ENCODE measurements at regions not wholly inside any gene's neighbourhood (a gene's known extent, or its start where the extent isn't known, plus 50 kb on each side); places are given as distances from the start of the nearest gene placed in this dataset.

DNA sequence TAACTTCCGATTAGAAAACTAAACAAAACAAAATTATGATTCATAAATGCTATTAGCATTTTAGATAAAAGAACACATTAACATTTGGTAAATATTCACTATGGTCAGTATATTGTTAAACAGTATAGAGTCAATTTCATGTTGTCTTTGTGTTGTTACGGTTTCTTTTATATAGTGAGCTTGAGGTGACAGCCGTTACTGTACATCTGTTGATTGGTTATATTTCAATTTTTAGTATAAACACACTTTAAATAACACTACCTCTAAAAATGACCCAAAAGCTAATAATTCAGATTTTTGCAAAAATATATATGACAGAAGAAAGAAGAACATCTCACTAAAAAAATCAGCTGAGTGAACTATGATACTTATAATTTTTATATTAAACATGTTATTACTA lies 249.0 kb upstream of the LUZP2 start:
- Histone ChIP-seq H2AFZ (ENCODE audit: control insufficient read depth, low read length) (no peak overlapping the region), H3K9ac (ENCODE audit: control insufficient read depth, extremely low read depth, insufficient read depth, low read length) (no peak overlapping the region), H4K20me1 (ENCODE audit: control insufficient read depth, extremely low read depth, insufficient read depth, low read length) (no peaks in the 10 kb centered on the region), H3K36me3 (ENCODE audit: control insufficient read depth in 2 of 2, extremely low read depth in 1 of 2, insufficient read depth in 2 of 2, low read length in 2 of 2) (no peaks in the 10 kb centered on the region), H3K27ac (ENCODE audit: control insufficient read depth, insufficient read depth, low read length) (no peak overlapping the region), H3K4me2 (ENCODE audit: control insufficient read depth, extremely low read depth, insufficient read depth, low read depth, low read length) (no peak overlapping the region), H3K4me3 (ENCODE audit: control insufficient read depth in 2 of 3, extremely low read depth in 1 of 3, insufficient read depth in 2 of 3, low read depth in 1 of 3, low read length in 3 of 3) (no peak overlapping the region), H3K9me1 (ENCODE audit: control insufficient read depth, extremely low read depth, insufficient read depth, low read length) (no peaks in the 10 kb centered on the region), H3K79me2 (ENCODE audit: control insufficient read depth, insufficient read depth, low read length) (no peaks in the 10 kb centered on the region), H3K4me1 (ENCODE audit: control insufficient read depth, extremely low read depth, insufficient read depth, low read length) (no peaks in the 10 kb centered on the region), H3K9me3 (ENCODE audit: control insufficient read depth, low read depth, low read length) (no peaks in the 10 kb centered on the region), H3K27me3 (ENCODE audit: control insufficient read depth, extremely low read depth, insufficient read depth, low read length) (no peaks in the 10 kb centered on the region)
- TF ChIP-seq CTCF (optimal IDR thresholded peaks at IDR 0.05 in 1 of 3, IDR thresholded peaks at IDR 0.05 in 1 of 3, conservative IDR thresholded peaks at IDR 0.05 in 1 of 3; ENCODE audit: extremely low read depth in 1 of 3, insufficient read depth in 2 of 3, low read length in 3 of 3) (no peak), EZH2 (IDR thresholded peaks at IDR 0.05; ENCODE audit: low read length) (no peak)
- FAIRE-seq (no peak), DNase-seq (ENCODE audit: low read depth, low spot score) (no peak)
- dilution Hi-C loops (cut with MboI; ENCODE audit: extremely low pct_ligation_motif_present, low sequenced_read_pairs), result no loop called here

DNA sequence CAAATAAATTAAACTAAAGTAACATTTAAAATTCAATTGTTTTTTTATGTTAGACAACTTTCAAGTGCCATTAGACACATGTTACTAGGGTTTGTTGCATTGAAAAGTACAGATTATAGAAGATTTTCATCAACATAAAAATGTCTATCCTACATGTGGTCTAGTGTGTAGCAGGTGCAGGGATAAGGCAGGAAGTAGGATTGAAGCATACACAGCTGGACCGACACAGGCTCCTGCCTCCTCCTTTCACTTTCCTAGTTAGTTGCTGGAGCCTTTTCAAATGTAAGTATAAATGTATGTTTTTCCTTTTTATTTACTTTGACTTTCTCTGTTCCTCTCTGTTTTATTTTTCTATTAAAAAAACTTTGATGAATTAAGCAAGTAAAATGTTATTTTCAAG lies 246.9 kb upstream of the LUZP2 start:
- no peaks in the 10 kb centered on the region for H3K36me3 ChIP-seq (ENCODE audit: control insufficient read depth in 2 of 2, extremely low read depth in 1 of 2, insufficient read depth in 2 of 2, low read length in 2 of 2)
- no peaks in the 10 kb centered on the region for H3K79me2 ChIP-seq (ENCODE audit: control insufficient read depth, insufficient read depth, low read length)
- DNase-seq (ENCODE audit: low read depth, low spot score) (no peak), FAIRE-seq (no peak)
- H3K9me3 ChIP-seq (ENCODE audit: control insufficient read depth, low read depth, low read length), result no peaks in the 10 kb centered on the region
- TF ChIP-seq CTCF (optimal IDR thresholded peaks at IDR 0.05 in 1 of 3, IDR thresholded peaks at IDR 0.05 in 1 of 3, conservative IDR thresholded peaks at IDR 0.05 in 1 of 3; ENCODE audit: extremely low read depth in 1 of 3, insufficient read depth in 2 of 3, low read length in 3 of 3) (no peak), EZH2 (IDR thresholded peaks at IDR 0.05; ENCODE audit: low read length) (no peak)
- no peaks in the 10 kb centered on the region for H3K27me3 ChIP-seq (ENCODE audit: control insufficient read depth, extremely low read depth, insufficient read depth, low read length)
- dilution Hi-C loops (cut with MboI; ENCODE audit: extremely low pct_ligation_motif_present, low sequenced_read_pairs), result no loop called here
- H3K27ac ChIP-seq (ENCODE audit: control insufficient read depth, insufficient read depth, low read length), result no peak overlapping the region
- H3K4me2 ChIP-seq (ENCODE audit: control insufficient read depth, extremely low read depth, insufficient read depth, low read depth, low read length), result no peak overlapping the region
- no peaks in the 10 kb centered on the region for H4K20me1 ChIP-seq (ENCODE audit: control insufficient read depth, extremely low read depth, insufficient read depth, low read length)
- no peak overlapping the region for H3K4me3 ChIP-seq (ENCODE audit: control insufficient read depth in 2 of 3, extremely low read depth in 1 of 3, insufficient read depth in 2 of 3, low read depth in 1 of 3, low read length in 3 of 3)
- no peak overlapping the region for H2AFZ ChIP-seq (ENCODE audit: control insufficient read depth, low read length)
- no peaks in the 10 kb centered on the region for H3K9me1 ChIP-seq (ENCODE audit: control insufficient read depth, extremely low read depth, insufficient read depth, low read length)
- H3K4me1 ChIP-seq (ENCODE audit: control insufficient read depth, extremely low read depth, insufficient read depth, low read length), result no peaks in the 10 kb centered on the region
- H3K9ac ChIP-seq (ENCODE audit: control insufficient read depth, extremely low read depth, insufficient read depth, low read length), result no peak overlapping the region
